ENCODE measurements at regions not wholly inside any gene's neighbourhood (a gene's known extent, or its start where the extent isn't known, plus 50 kb on each side); places are given as distances from the start of the nearest gene placed in this dataset.

DNA sequence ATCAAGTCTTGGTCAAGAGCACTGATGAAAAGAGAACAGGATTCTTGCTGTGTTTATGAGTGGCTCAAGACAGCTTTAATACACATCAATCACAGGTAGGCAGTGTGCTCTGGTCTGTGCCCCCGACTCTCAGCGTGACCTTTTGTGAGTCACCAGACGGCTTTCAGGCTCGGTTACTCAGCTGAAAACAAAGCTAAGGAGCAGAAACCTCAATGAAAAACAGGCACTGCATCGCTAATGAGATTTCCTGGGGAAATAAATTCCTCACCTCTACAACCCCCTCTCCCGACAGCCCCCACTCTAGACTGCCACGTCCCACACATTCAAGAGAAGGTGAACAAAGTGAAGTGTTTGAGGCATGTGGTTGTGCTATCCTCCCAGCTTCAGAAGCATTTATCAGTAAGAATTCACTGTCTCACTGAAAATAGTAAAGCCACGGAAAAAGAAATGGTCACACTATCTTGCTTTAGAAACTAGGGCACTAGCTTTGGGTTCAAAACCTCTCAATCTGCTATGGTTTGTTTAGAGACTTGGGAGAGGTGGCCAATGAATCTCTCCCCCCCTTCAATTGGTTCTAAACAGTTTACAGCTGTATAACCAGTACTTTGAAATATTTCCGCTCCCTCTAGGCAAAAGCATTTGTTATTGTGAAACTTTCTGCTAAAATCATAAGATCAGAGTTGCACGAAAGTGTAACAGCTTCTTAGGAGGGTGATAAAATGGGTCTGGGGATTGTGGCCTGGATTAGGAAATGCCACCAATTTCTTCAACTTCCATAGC lies 199.5 kb upstream of the PMFBP1 start:
- DNase-seq (no peak), ATAC-seq (no peak)
- Histone ChIP-seq H3K27me3 (no peaks in the 10 kb centered on the region), H3K4me1 (no peaks in the 10 kb centered on the region), H3K9me3 (no peaks in the 10 kb centered on the region), H3K4me3 (no peak overlapping the region), H3K27ac (no peak overlapping the region), H3K36me3 (no peaks in the 10 kb centered on the region)
- intact Hi-C loops (cut with DNase I; ENCODE audit: low total_unique reads) (no loop called here), in situ Hi-C loops (cut with MboI; ENCODE audit: low sequenced_read_pairs in 4 of 4) (no loop called here)
- TF ChIP-seq, protein P1, sequence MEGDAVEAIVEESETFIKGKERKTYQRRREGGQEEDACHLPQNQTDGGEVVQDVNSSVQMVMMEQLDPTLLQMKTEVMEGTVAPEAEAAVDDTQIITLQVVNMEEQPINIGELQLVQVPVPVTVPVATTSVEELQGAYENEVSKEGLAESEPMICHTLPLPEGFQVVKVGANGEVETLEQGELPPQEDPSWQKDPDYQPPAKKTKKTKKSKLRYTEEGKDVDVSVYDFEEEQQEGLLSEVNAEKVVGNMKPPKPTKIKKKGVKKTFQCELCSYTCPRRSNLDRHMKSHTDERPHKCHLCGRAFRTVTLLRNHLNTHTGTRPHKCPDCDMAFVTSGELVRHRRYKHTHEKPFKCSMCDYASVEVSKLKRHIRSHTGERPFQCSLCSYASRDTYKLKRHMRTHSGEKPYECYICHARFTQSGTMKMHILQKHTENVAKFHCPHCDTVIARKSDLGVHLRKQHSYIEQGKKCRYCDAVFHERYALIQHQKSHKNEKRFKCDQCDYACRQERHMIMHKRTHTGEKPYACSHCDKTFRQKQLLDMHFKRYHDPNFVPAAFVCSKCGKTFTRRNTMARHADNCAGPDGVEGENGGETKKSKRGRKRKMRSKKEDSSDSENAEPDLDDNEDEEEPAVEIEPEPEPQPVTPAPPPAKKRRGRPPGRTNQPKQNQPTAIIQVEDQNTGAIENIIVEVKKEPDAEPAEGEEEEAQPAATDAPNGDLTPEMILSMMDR (IDR thresholded peaks at IDR 0.05 in 4 of 5, conservative IDR thresholded peaks at IDR 0.05 in 1 of 5), result no peak
- TF ChIP-seq POLR2A (IDR thresholded peaks at IDR 0.05), result no peak

DNA sequence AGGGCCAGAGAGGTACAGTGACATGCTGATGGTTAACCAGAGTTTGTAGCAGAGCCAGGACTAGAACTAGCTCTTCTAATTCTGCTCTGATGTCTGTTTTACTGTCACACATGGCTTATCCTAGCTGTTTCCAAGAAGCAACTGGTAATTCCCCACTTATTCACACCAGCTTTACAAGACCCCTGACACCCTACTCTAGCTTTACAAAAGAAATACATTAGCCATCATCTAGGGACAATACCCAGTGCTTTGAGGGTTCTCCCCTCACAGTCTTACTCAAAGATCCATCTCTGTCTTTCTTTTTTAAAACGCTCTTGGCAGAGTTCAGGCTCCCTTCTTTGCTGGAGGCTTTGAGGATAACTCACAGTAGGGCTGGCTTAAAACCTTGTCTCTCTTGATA lies 197.3 kb upstream of the PMFBP1 start:
- Histone ChIP-seq H3K27me3 (no peaks in the 10 kb centered on the region), H3K9me3 (no peaks in the 10 kb centered on the region), H3K27ac (no peak overlapping the region), H3K4me3 (no peak overlapping the region), H3K36me3 (no peaks in the 10 kb centered on the region), H3K4me1 (no peaks in the 10 kb centered on the region)
- DNase-seq (no peak), ATAC-seq (no peak)
- TF ChIP-seq, protein P1 (IDR thresholded peaks at IDR 0.05 in 4 of 5, conservative IDR thresholded peaks at IDR 0.05 in 1 of 5), result no peak
- no peak for TF ChIP-seq POLR2A (IDR thresholded peaks at IDR 0.05)
- intact Hi-C loops (cut with DNase I; ENCODE audit: low total_unique reads) (no loop called here), in situ Hi-C loops (cut with MboI; ENCODE audit: low sequenced_read_pairs in 4 of 4) (no loop called here)

DNA sequence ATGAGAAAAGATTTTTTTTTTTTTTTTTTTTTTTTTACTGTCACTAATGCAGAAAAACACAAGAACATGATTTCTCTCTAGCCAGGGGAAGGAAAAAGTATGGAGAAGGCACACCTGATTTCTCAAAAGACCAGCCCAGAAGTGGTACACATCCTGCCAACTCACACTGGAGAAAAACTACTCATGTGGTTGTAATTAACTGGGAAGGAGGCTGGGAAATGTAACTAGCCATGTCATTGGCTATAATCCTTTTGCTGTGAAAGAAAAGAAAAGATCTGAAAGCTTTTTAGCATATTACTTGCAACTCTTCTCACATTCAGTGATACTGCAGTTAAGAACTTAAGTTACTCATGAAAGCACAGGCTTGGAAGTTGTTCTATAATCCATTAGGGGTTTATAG lies 195.9 kb upstream of the PMFBP1 start:
- intact Hi-C loops (cut with DNase I; ENCODE audit: low total_unique reads), result no loop called here
- in situ Hi-C loops (cut with MboI; ENCODE audit: low sequenced_read_pairs in 4 of 4), result no loop called here

DNA sequence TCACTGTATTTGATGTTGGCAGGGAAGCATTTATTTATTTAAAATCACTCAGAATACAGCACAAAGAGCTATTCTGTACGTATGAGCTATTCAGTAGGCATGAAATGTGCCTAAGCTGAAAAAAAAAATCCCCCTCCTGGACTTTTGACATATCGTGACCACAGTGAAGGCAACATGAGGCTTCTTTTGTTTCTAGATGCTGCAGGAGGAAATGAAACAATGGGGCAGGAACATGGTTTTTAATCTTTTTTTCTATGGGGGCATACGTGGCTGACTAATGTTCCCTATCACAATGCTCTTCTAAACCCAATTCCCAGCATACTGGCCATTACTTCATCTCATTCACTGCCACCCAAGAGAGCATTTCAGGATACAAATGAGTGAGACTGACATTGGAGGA lies 191.0 kb upstream of the PMFBP1 start:
- no peak for ATAC-seq
- no peaks in the 10 kb centered on the region for H3K9me3 ChIP-seq
- H3K27me3 ChIP-seq, result no peaks in the 10 kb centered on the region
- no peaks in the 10 kb centered on the region for H3K36me3 ChIP-seq
- intact Hi-C loops (cut with DNase I; ENCODE audit: low total_unique reads) (no loop called here), in situ Hi-C loops (cut with MboI; ENCODE audit: low sequenced_read_pairs in 4 of 4) (no loop called here)
- no peak overlapping the region for H3K27ac ChIP-seq
- no peak for DNase-seq
- H3K4me1 ChIP-seq, result no peaks in the 10 kb centered on the region
- no peak overlapping the region for H3K4me3 ChIP-seq
- TF ChIP-seq, protein P1 (IDR thresholded peaks at IDR 0.05 in 4 of 5, conservative IDR thresholded peaks at IDR 0.05 in 1 of 5), result no peak
- TF ChIP-seq POLR2A (IDR thresholded peaks at IDR 0.05), result no peak

More for the DNA sequence above, 195.9 kb upstream of the PMFBP1 start:
- no peak for TF ChIP-seq POLR2A (IDR thresholded peaks at IDR 0.05)
- TF ChIP-seq, protein P1 (IDR thresholded peaks at IDR 0.05 in 4 of 5, conservative IDR thresholded peaks at IDR 0.05 in 1 of 5), result no peak
- DNase-seq (no peak), ATAC-seq (no peak)
- no peak overlapping the region for H3K4me3 ChIP-seq
- no peaks in the 10 kb centered on the region for H3K36me3 ChIP-seq
- H3K27me3 ChIP-seq, result no peaks in the 10 kb centered on the region
- H3K27ac ChIP-seq, result no peak overlapping the region
- H3K9me3 ChIP-seq, result no peaks in the 10 kb centered on the region
- no peaks in the 10 kb centered on the region for H3K4me1 ChIP-seq

DNA sequence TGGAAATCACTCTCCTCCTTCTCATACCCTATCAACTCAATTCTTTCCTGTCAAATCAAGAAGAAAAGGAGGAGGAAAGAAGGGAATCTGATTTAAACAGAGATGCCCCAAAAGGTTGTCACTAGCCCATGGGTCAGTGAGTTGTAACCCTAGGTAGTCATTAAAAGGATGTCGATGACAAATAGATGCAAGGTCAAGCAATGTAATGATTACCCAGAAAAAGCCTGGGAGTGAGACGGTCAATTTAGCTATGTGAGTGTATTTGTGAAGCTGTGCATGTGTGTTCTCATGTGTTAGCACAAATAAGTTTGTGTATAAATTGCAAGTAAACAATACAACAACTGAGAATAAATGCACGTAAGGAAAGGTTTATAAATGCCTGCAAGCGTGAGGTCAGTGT lies 190.5 kb upstream of the PMFBP1 start:
- H3K36me3 ChIP-seq, result no peaks in the 10 kb centered on the region
- H3K4me3 ChIP-seq, result no peak overlapping the region
- H3K9me3 ChIP-seq, result no peaks in the 10 kb centered on the region
- ATAC-seq (no peak), DNase-seq (no peak)
- no peak for TF ChIP-seq POLR2A (IDR thresholded peaks at IDR 0.05)
- TF ChIP-seq, protein P1 (IDR thresholded peaks at IDR 0.05 in 4 of 5, conservative IDR thresholded peaks at IDR 0.05 in 1 of 5), result no peak
- no peaks in the 10 kb centered on the region for H3K27me3 ChIP-seq
- intact Hi-C loops (cut with DNase I; ENCODE audit: low total_unique reads), result no loop called here
- no peaks in the 10 kb centered on the region for H3K4me1 ChIP-seq
- no peak overlapping the region for H3K27ac ChIP-seq
- in situ Hi-C loops (cut with MboI; ENCODE audit: low sequenced_read_pairs in 4 of 4), result no loop called here
